Ovary (tissue), 7 donors: ENCODE measurements at regions not wholly inside any gene's neighbourhood (a gene's known extent, or its start where the extent isn't known, plus 50 kb on each side); places are given as distances from the start of the nearest gene placed in this dataset.
A peak's percentile ranks its signal among the peaks of the same experiment; 100 is the strongest.

Experiments used
- DNase-seq, 5 donors: peaks; one replicate each; pipeline ENCODE4 v3.0.0-alpha.2; 2019 to 2020
- H3K27ac ChIP-seq, 2 donors: fragments of 200-600 bp; one replicate each; pipeline versions ENCODE4 v1.5.1 to v1.8.0; 2019 to 2022
- H3K27me3 ChIP-seq: fragments of 200-600 bp; one replicate; pipeline ENCODE4 v1.8.0; 2022
- H3K36me3 ChIP-seq: fragments of 200-600 bp; sonication (generic); one replicate; pipeline ENCODE4 v1.5.1; 2019
- H3K4me1 ChIP-seq: one replicate; pipeline ENCODE4 v1.8.1; 2013; ENCODE audit warnings: mild to moderate bottlenecking, moderate library complexity; ENCODE audit not compliant: insufficient read depth
- H3K4me3 ChIP-seq: fragments of 200-600 bp; sonication (generic); one replicate; pipeline ENCODE4 v1.5.1; 2017
- H3K9me3 ChIP-seq, 2 donors: fragments of 200-600 bp in 1 of 2; sonication (generic) in 1 of 2; one replicate each; pipeline versions ENCODE4 v1.5.1 to v1.8.1; 2013 to 2019; ENCODE audit warnings: mild to moderate bottlenecking in 1 of 2, moderate library complexity in 1 of 2
- EP300 ChIP-seq: sonication (generic); formaldehyde crosslinking; IDR thresholded peaks from one replicate; pipeline ENCODE4 v1.6.1; 2017; ENCODE audit warnings: antibody characterized with exemption
- POLR2A ChIP-seq: fragments of 450-650 bp; IDR thresholded peaks from one replicate; pipeline ENCODE4 v1.6.1; 2017; ENCODE audit warnings: antibody characterized with exemption, mild to moderate bottlenecking, moderate library complexity
- WGBS, 3 donors: extraction: QIAGEN DNeasy Blood & Tissue Kit in 1 of 3; methylation state at CpG; one replicate each; pipeline versions ENCODE4 v1.1.5 to v1.1.7; 2013 to 2017; 5-methylcytosine and 5-hydroxymethylcytosine counted together
- intact Hi-C, 4 donors: fragments of 100-400 bp; cut with DNase I; formaldehyde crosslinking; loops; one replicate each; pipeline versions ENCODE4 v1.11.0 to v1.15.1; 2022 to 2023
- TF ChIP-seq, protein P1 (sequence below), 3 donors: fragments of 450-650 bp in 2 of 3; fragments of 200-600 bp in 1 of 3; IDR thresholded peaks; one replicate each; pipeline versions ENCODE4 v1.5.1 to v1.8.0; 2016 to 2022; ENCODE audit warnings: antibody characterized with exemption in 3 of 3, mild to moderate bottlenecking in 1 of 3
- donor health status: DM: no; HTN: no; CAD: no; lungs with moderate emphysema.
- donor health status: DM: no; HTN: no; CAD: no.
- donor health status: Bipolar disorder and iron deficiency.
- donor health status: DM: no; HTN: no; CAD: no.
- donor health status: DM: yes; HTN: yes; CAD: no.

DNA sequence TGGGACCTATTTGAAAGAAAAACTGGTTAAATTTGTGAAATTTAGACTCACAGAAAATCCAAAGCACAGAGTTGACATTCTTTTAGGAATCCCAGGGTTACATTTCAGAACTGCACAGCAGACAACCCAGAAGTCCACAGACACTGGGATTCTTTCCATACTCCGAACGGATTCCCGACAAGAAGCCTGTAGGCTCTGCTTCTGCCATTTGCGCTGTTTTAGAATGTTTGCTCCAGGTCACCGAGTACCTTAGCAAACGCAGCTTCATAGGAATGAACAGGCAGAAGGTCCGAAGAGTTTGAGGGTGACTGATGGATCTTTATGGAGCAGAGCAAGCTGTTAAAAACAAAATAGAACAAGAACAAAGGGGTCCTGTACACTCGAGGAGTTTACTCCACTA, 84.5 kb upstream of the NFIB start:
- WGBS, 3 donors: 93 to 98% (median 95%) methylated on average over 8 of the region's 8 CpGs

DNA sequence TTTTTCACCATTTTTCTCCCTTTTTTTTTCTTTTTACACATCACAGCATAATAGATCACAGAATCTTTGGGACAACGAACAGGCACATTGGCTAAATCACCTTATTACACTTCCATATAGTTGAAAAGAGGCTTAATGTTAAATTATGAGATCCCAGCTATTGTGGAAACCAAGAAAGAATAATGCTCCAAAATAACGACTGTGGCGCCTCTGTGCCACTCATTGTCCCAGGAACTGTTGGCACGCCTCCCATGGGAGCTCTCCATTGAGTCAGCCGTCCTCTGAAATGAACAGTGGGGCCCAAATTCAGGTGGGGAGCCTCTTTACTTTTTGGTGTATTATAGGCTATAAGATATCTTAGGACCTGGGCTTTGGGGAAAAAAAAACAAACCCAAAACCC, 82.2 kb upstream of the NFIB start:
- Histone ChIP-seq H3K27ac (no peak overlapping the region), H3K4me3 (no peak overlapping the region), H3K9me3 (peaks cover 0 to 3% of the 10 kb centered on the region in 2 donors), H3K36me3 (no peaks in the 10 kb centered on the region), H3K4me1 (peaks cover 3% of the 10 kb centered on the region), H3K27me3 (no peaks in the 10 kb centered on the region)
- TF ChIP-seq POLR2A: no peak
- no peak for TF ChIP-seq EP300
- TF ChIP-seq, protein P1, sequence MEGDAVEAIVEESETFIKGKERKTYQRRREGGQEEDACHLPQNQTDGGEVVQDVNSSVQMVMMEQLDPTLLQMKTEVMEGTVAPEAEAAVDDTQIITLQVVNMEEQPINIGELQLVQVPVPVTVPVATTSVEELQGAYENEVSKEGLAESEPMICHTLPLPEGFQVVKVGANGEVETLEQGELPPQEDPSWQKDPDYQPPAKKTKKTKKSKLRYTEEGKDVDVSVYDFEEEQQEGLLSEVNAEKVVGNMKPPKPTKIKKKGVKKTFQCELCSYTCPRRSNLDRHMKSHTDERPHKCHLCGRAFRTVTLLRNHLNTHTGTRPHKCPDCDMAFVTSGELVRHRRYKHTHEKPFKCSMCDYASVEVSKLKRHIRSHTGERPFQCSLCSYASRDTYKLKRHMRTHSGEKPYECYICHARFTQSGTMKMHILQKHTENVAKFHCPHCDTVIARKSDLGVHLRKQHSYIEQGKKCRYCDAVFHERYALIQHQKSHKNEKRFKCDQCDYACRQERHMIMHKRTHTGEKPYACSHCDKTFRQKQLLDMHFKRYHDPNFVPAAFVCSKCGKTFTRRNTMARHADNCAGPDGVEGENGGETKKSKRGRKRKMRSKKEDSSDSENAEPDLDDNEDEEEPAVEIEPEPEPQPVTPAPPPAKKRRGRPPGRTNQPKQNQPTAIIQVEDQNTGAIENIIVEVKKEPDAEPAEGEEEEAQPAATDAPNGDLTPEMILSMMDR (IDR thresholded peaks at IDR 0.05): no peak
- WGBS, 3 donors: 79 to 82% (median 82%) methylated on average over 5 of the region's 5 CpGs
- intact Hi-C loops: no loop called here
- no peak for DNase-seq

More for the DNA sequence above, 84.5 kb upstream of the NFIB start:
- Histone ChIP-seq H3K27me3 (no peaks in the 10 kb centered on the region), H3K4me1 (peaks cover 3% of the 10 kb centered on the region), H3K27ac (no peak overlapping the region), H3K36me3 (no peaks in the 10 kb centered on the region), H3K9me3 (no peaks in the 10 kb centered on the region), H3K4me3 (no peak overlapping the region)
- DNase-seq: no peak
- intact Hi-C loops: no loop called here
- no peak for TF ChIP-seq POLR2A
- TF ChIP-seq EP300: no peak
- TF ChIP-seq, protein P1 (IDR thresholded peaks at IDR 0.05): no peak

DNA sequence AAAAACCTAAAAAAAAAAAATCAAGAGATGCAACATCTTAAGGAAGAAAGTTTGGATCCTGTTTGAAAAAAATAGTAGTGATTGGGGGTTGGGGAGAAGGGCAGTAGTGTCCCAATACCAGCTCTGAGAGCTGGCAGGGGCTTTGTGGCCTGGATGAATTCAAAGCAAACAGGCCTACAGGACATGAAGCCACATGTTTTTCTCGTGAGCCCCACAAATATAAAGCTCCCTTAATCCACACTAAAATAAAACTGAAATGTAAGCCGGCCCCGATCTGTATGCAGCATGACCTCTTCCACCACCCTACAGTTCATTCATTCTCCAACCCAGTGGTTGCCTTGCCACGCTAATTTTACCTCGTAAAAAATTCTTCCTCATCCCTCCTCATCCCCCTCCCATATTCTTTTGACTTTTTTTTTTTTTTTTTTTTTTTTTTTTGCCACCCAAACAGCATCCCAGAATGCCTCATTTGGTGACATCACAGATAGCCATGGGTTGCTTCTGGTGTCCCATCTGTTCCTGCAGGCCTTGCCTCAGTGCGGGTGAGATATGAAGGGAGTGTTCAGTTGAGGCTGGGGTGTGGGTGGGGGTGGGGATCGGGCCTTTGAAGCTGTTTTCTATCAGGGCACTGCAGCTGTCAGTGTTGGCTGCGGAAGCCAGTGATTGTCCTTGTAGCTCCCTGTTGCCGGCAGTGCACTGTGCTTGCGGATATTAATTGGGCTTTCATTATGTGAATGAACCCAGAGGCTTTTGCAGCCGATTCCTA, 81.6 kb upstream of the NFIB start:
- H3K27ac ChIP-seq: no peak overlapping the region
- peaks cover 0 to 3% of the 10 kb centered on the region in 2 donors for H3K9me3 ChIP-seq
- peak; percentile 47 to 66 (median 47) for DNase-seq
- no peaks in the 10 kb centered on the region for H3K27me3 ChIP-seq
- intact Hi-C loops: no loop called here
- 25 to 50% (median 31%) methylated on average over 11 of the region's 11 CpGs for WGBS, 3 donors
- no peak overlapping the region for H3K4me3 ChIP-seq
- peaks cover under 1% of the 10 kb centered on the region for H3K4me1 ChIP-seq
- TF ChIP-seq EP300 (no peak), POLR2A (no peak)
- TF ChIP-seq, protein P1 (IDR thresholded peaks at IDR 0.05): no peak
- H3K36me3 ChIP-seq: no peaks in the 10 kb centered on the region

DNA sequence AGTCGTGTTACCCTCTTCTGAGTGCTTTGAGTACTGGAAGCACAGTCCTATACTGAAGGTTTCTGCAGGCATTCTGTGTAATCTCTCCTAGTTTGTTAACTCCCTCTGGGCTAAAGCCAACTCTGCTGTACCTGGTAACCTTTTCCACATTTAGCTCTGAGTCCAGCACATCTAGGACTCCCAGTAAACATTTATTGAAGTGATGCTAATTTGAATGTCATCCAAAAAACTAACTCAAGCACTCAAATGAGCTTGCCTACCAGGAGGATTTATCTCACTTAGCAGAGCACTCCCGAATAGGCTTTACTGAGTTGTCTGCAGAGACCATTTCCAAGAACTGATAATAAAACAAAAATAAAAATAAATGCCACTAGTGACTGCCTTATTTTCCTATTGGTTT, 79.5 kb upstream of the NFIB start:
- peaks cover 0 to 3% of the 10 kb centered on the region in 2 donors for H3K9me3 ChIP-seq
- intact Hi-C loops: no loop called here
- H3K4me3 ChIP-seq: no peak overlapping the region
- H3K27me3 ChIP-seq: no peaks in the 10 kb centered on the region
- 25 to 39% (median 28%) methylated on average over 2 of the region's 2 CpGs for WGBS, 3 donors
- no peaks in the 10 kb centered on the region for H3K4me1 ChIP-seq
- TF ChIP-seq POLR2A: no peak
- TF ChIP-seq, protein P1 (IDR thresholded peaks at IDR 0.05): no peak
- no peak for TF ChIP-seq EP300
- no peak overlapping the region for H3K27ac ChIP-seq
- no peaks in the 10 kb centered on the region for H3K36me3 ChIP-seq
- DNase-seq: no peak
